ENCODE measurements at regions not wholly inside any gene's neighbourhood (a gene's known extent, or its start where the extent isn't known, plus 50 kb on each side); places are given as distances from the start of the nearest gene placed in this dataset.

GRCh38 chr2:59826177-59826576 is 727.3 kb downstream of the BCL11A start:
- no peak for TF ChIP-seq POLR2A (IDR thresholded peaks at IDR 0.05)
- TF ChIP-seq CTCF (IDR thresholded peaks at IDR 0.05) = no peak
- TF ChIP-seq EP300 (IDR thresholded peaks at IDR 0.05) = no peak
